AG10803 (cell line): ENCODE measurements at regions not wholly inside any gene's neighbourhood (a gene's known extent, or its start where the extent isn't known, plus 50 kb on each side); places are given as distances from the start of the nearest gene placed in this dataset.

Experiments used
- DNase-seq: peaks from one replicate; pipeline ENCODE4 v3.0.0; 2010; ENCODE audit warnings: low read depth
- H3K4me3 ChIP-seq: 2 replicates; pipeline ENCODE4 v1.5.1; 2011; ENCODE audit warnings: mild to moderate bottlenecking, low read length, control low read depth
- TF ChIP-seq, protein P1 (sequence below): conservative IDR thresholded peaks from 2 replicates; pipeline ENCODE4 v1.5.1; 2011; ENCODE audit warnings: mild to moderate bottlenecking, low read length, control low read depth, inconsistent platforms

DNA sequence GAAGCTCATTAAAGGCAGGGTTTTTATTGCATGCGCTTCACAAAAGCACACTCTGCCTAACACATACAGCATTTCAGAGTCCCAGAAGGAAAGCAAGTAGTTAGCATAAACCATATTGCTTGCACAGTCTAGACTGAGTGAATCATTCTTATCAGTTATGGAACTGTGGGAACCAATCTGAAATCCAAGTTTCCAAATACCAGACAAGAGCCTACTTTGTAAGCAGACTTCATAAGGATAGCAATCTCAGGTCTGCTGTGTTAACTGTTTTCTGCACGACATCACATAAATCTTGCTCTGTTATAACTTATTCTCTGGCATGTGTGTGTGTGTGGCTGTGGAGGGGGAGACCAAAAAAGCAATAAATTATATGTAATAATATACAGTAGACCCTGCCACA is 608.1 kb upstream of the REG3G start:
- TF ChIP-seq, protein P1, sequence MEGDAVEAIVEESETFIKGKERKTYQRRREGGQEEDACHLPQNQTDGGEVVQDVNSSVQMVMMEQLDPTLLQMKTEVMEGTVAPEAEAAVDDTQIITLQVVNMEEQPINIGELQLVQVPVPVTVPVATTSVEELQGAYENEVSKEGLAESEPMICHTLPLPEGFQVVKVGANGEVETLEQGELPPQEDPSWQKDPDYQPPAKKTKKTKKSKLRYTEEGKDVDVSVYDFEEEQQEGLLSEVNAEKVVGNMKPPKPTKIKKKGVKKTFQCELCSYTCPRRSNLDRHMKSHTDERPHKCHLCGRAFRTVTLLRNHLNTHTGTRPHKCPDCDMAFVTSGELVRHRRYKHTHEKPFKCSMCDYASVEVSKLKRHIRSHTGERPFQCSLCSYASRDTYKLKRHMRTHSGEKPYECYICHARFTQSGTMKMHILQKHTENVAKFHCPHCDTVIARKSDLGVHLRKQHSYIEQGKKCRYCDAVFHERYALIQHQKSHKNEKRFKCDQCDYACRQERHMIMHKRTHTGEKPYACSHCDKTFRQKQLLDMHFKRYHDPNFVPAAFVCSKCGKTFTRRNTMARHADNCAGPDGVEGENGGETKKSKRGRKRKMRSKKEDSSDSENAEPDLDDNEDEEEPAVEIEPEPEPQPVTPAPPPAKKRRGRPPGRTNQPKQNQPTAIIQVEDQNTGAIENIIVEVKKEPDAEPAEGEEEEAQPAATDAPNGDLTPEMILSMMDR = no peak
- no peak for DNase-seq
- no peak overlapping the region for H3K4me3 ChIP-seq

DNA sequence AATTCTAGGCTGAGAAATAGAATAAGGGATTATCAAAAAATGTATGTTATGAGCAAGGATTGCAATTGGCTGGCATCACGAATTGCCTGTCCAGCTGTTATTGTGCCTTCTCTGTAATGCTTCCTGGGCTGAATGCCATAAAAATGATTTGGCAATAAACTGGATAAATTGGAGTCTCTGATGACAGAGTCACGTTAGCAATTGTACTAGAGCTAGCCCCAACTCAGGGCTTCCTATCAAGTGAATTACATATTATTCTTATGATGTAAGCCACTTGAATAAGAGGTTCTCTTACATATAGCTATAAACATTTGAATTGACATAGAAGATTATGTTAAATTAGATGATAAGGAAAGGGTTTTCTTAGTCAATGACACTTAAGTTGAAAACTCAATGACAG is 607.5 kb upstream of the REG3G start:
- no peak for DNase-seq
- H3K4me3 ChIP-seq = no peak overlapping the region
- TF ChIP-seq, protein P1 = no peak

DNA sequence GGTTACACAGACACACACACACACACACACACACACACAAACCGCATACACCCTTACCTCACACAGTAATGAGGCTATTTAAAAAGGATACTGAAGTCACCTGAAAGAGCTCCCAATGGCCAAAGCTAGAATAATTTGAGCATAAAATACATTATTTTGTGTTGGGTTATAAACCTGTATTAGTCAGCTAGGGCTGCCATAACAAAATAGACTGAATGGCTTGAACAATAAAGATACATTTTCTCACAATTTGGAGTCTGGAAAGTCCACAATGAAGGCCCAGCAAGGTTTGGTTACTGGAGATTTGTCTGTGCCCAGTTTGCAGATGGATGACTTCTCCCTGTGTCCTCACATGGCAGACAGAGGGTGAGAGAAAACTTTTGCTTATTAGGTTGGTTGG is 605.4 kb upstream of the REG3G start:
- no peak for DNase-seq
- TF ChIP-seq, protein P1 = no peak
- H3K4me3 ChIP-seq = no peak overlapping the region

DNA sequence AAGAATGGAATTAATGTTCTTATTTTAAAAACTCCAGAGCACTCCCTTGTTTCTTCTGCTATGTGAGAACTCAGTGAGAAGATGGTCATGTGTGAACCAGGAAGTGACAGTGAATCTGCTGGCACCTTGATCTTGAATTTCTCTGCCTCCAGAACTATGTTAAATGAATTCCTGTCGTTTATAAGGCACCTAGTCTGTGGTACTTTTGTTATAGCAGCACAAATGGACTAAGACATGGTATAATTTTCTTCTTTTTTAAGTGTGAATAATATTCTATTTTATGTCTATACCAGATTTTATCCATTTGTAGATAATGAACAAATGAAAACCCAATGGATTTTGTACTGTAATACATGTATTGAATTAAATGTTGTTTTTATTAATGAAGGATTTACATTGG is 601.9 kb upstream of the REG3G start:
- H3K4me3 ChIP-seq = no peak overlapping the region
- TF ChIP-seq, protein P1 = no peak
- no peak for DNase-seq

DNA sequence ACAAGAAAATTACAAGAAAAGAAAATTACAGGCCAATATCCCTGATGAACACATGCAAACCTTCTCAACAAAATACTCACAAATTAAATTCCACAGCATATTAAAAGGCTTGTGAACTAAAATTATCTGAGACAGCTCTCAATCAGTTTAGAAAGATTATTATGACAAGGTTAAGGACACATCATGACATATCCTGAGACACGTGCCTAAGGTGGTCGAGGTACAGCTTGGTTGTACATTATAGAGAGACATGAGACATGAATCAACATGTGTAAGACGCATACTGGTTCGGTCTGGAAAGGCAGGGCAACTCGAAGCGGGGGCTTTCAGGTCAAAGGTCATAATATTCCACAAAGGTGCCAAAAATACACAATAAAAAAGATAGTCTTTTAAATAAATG is 598.3 kb upstream of the REG3G start:
- no peak overlapping the region for H3K4me3 ChIP-seq
- DNase-seq = no peak
- TF ChIP-seq, protein P1 = no peak

DNA sequence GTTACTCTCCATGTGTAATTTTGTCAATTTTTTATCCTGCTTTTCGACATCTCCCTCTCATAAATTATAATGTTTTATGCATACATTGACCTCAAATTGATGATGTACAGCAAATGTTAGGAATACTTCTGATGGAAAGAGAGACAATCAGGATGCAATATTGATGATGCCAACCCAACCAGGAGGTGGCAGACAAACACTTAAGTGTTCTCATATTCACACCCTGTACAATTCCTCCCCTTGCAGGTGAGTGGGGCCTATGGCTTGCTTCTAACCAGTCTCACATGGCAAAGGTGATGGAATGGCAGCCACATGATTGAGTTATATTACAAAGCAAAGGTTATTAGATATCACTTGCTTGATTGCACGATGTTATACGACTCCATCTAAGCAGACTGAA is 594.3 kb upstream of the REG3G start:
- TF ChIP-seq, protein P1 = no peak
- no peak overlapping the region for H3K4me3 ChIP-seq
- no peak for DNase-seq

DNA sequence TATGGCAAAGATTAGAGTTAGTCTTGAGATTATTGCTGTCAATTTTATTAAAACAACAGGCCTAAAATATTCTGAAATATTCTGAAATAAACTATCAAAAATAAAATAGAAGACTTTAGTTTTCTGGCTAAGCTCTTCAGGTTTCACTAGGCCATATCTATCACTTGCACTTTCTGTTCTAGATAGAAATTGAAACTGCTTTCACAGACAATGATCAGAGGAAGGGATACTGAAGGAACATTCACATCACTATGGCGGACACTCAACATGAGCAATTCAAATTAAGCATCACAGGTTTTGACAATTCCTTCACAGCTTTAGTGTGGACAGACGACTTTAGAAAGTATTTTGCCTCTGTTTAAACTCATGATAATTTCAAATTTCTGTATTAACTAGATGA is 586.4 kb upstream of the REG3G start:
- no peak for DNase-seq
- TF ChIP-seq, protein P1 = no peak
- H3K4me3 ChIP-seq = no peak overlapping the region
